Astrocyte (in vitro differentiated cells and primary cell): ENCODE measurements at regions not wholly inside any gene's neighbourhood (a gene's known extent, or its start where the extent isn't known, plus 50 kb on each side); places are given as distances from the start of the nearest gene placed in this dataset.

Experiments
- DNase-seq: peaks from one replicate; pipeline ENCODE4 v3.0.0-alpha.2; 2010; ENCODE audit warnings: low read depth
- FAIRE-seq: peaks from 2 replicates; lab custom pipeline; 2011; peaks lifted over from hg19 to GRCh38; lab: Jason Lieb, UNC
- H2AFZ ChIP-seq: 2 replicates; pipeline ENCODE4 v1.6.0; 2012; ENCODE audit warnings: low read depth, low read length, inconsistent platforms
- H3K27ac ChIP-seq: 2 replicates; pipeline ENCODE4 v1.5.1; 2011; ENCODE audit warnings: low read depth, low read length, inconsistent platforms
- H3K27me3 ChIP-seq: 2 replicates; pipeline ENCODE4 v1.6.0; 2011; ENCODE audit warnings: low read length, inconsistent platforms; ENCODE audit not compliant: insufficient read depth
- H3K36me3 ChIP-seq: 2 replicates; pipeline ENCODE4 v1.5.1; 2011; ENCODE audit warnings: low read length, inconsistent platforms; ENCODE audit not compliant: insufficient read depth
- H3K4me1 ChIP-seq: 2 replicates; pipeline ENCODE4 v1.5.1; 2011; ENCODE audit warnings: low read length, inconsistent platforms; ENCODE audit not compliant: insufficient read depth
- H3K4me2 ChIP-seq: 2 replicates; pipeline ENCODE4 v1.6.0; 2012; ENCODE audit warnings: low read length, inconsistent platforms
- H3K4me3 ChIP-seq: 2 replicates; pipeline ENCODE4 v1.5.1; 2011; ENCODE audit warnings: low read depth, mild to moderate bottlenecking, low read length, inconsistent platforms; ENCODE audit not compliant: insufficient read depth
- H3K79me2 ChIP-seq: 2 replicates; pipeline ENCODE4 v1.6.0; 2012; ENCODE audit warnings: mild to moderate bottlenecking, low read length, inconsistent platforms; ENCODE audit not compliant: insufficient read depth
- H3K9ac ChIP-seq: 2 replicates; pipeline ENCODE4 v1.6.0; 2012; ENCODE audit warnings: mild to moderate bottlenecking, low read length, inconsistent platforms
- H3K9me3 ChIP-seq: 2 replicates; pipeline ENCODE4 v1.5.1; 2012; ENCODE audit warnings: low read depth, mild to moderate bottlenecking, low read length, inconsistent platforms; ENCODE audit not compliant: insufficient read depth
- H4K20me1 ChIP-seq: 2 replicates; pipeline ENCODE4 v1.6.0; 2012; ENCODE audit warnings: low read length, inconsistent platforms; ENCODE audit not compliant: insufficient read depth
- H3K27ac Mint-ChIP-seq: one replicate; pipeline ENCODE4 v1.8.0; 2021; ENCODE audit warnings: mild to moderate bottlenecking, mixed read lengths; ENCODE audit not compliant: unreplicated experiment
- H3K27me3 Mint-ChIP-seq: one replicate; pipeline ENCODE4 v1.8.0; 2021; ENCODE audit warnings: low read depth, mixed read lengths; ENCODE audit not compliant: unreplicated experiment
- H3K36me3 Mint-ChIP-seq: one replicate; pipeline ENCODE4 v1.8.0; 2021; ENCODE audit warnings: low read depth, mixed read lengths; ENCODE audit not compliant: unreplicated experiment
- H3K4me1 Mint-ChIP-seq: one replicate; pipeline ENCODE4 v1.8.0; 2021; ENCODE audit warnings: low read depth, mixed read lengths; ENCODE audit not compliant: unreplicated experiment
- H3K4me3 Mint-ChIP-seq: one replicate; pipeline ENCODE4 v1.8.0; 2021; ENCODE audit warnings: mild to moderate bottlenecking, moderate library complexity, mixed read lengths; ENCODE audit not compliant: unreplicated experiment
- H3K9me3 Mint-ChIP-seq: one replicate; pipeline ENCODE4 v1.8.0; 2021; ENCODE audit warnings: mild to moderate bottlenecking, mixed read lengths; ENCODE audit not compliant: unreplicated experiment
- CTCF ChIP-seq: IDR thresholded peaks from 2 replicates; pipeline ENCODE4 v1.5.1; 2011; ENCODE audit warnings: low read depth, mild to moderate bottlenecking, inconsistent platforms, low read length, moderate library complexity; ENCODE audit not compliant: insufficient read depth
- EZH2 ChIP-seq: IDR thresholded peaks from 2 replicates; pipeline ENCODE4 v1.6.1; 2012; ENCODE audit warnings: mild to moderate bottlenecking, low read length, inconsistent platforms; ENCODE audit not compliant: insufficient read depth

GRCh38 chr3:166279636-166280035 lies 442.4 kb upstream of the BCHE start:
- H3K79me2 ChIP-seq = no peaks in the 10 kb centered on the region
- Mint-ChIP-seq H3K36me3 (no peaks in the 10 kb centered on the region), H3K9me3 (no peaks in the 10 kb centered on the region), H3K4me1 (peaks cover 17% of the 10 kb centered on the region), H3K4me3 (no peak overlapping the region), H3K27me3 (no peaks in the 10 kb centered on the region), H3K27ac (no peak overlapping the region)
- no peaks in the 10 kb centered on the region for H3K9me3 ChIP-seq
- H3K4me2 ChIP-seq = no peak overlapping the region
- H3K9ac ChIP-seq = no peak overlapping the region
- no peak for DNase-seq
- no peak overlapping the region for H3K27ac ChIP-seq
- H3K27me3 ChIP-seq = no peaks in the 10 kb centered on the region
- H3K36me3 ChIP-seq = no peaks in the 10 kb centered on the region
- peaks cover under 1% of the 10 kb centered on the region for H3K4me1 ChIP-seq
- no peak overlapping the region for H2AFZ ChIP-seq
- H4K20me1 ChIP-seq = no peaks in the 10 kb centered on the region
- H3K4me3 ChIP-seq = no peak overlapping the region
- FAIRE-seq = no peak
- no peak for TF ChIP-seq EZH2
- no peak for TF ChIP-seq CTCF

- no peaks in the 10 kb centered on the region for H3K36me3 Mint-ChIP-seq
- no peaks in the 10 kb centered on the region for H3K9me3 Mint-ChIP-seq
- DNase-seq (peak; percentile 56), FAIRE-seq (no peak)
- H3K27ac Mint-ChIP-seq = peak overlapping the region; percentile 21
- Histone ChIP-seq H4K20me1 (no peaks in the 10 kb centered on the region), H3K36me3 (no peaks in the 10 kb centered on the region), H3K27me3 (no peaks in the 10 kb centered on the region), H3K79me2 (no peaks in the 10 kb centered on the region), H3K9ac (no peak overlapping the region), H3K4me2 (peak overlapping the region; percentile 53), H3K9me3 (no peaks in the 10 kb centered on the region), H3K27ac (peak overlapping the region; percentile 53), H2AFZ (no peak overlapping the region), H3K4me1 (peaks cover 4% of the 10 kb centered on the region), H3K4me3 (no peak overlapping the region)
- H3K4me3 Mint-ChIP-seq = no peak overlapping the region
- TF ChIP-seq CTCF (no peak), EZH2 (no peak)
- H3K27me3 Mint-ChIP-seq = no peaks in the 10 kb centered on the region
- H3K4me1 Mint-ChIP-seq = peaks cover 14% of the 10 kb centered on the region
Measured at GRCh38 chr3:166275024-166275390, 437.8 kb upstream of the BCHE start.

- peak overlapping the region; percentile 76 for H3K27ac Mint-ChIP-seq
Measured at GRCh38 chr3:166274351-166275023, 437.3 kb upstream of the BCHE start.

More at GRCh38 chr3:166274351-166275023, 437.3 kb upstream of the BCHE start:
- peaks cover 14% of the 10 kb centered on the region for H3K4me1 Mint-ChIP-seq
- DNase-seq (peak; percentile 36), FAIRE-seq (no peak)
- Histone ChIP-seq H3K79me2 (no peaks in the 10 kb centered on the region), H3K9me3 (no peaks in the 10 kb centered on the region), H2AFZ (no peak overlapping the region), H3K4me2 (peak overlapping the region; percentile 53), H3K9ac (peak overlapping the region; percentile 3), H3K27me3 (no peaks in the 10 kb centered on the region), H3K27ac (peak overlapping the region; percentile 53), H4K20me1 (no peaks in the 10 kb centered on the region), H3K4me1 (peaks cover 4% of the 10 kb centered on the region), H3K36me3 (no peaks in the 10 kb centered on the region), H3K4me3 (no peak overlapping the region)
- no peak for TF ChIP-seq CTCF
- H3K27me3 Mint-ChIP-seq = no peaks in the 10 kb centered on the region
- H3K4me3 Mint-ChIP-seq = no peak overlapping the region
- no peaks in the 10 kb centered on the region for H3K9me3 Mint-ChIP-seq
- H3K36me3 Mint-ChIP-seq = no peaks in the 10 kb centered on the region
